ENCODE measurements at regions not wholly inside any gene's neighbourhood (a gene's known extent, or its start where the extent isn't known, plus 50 kb on each side); places are given as distances from the start of the nearest gene placed in this dataset.
A peak's percentile ranks its signal among the peaks of the same experiment; 100 is the strongest.

DNA sequence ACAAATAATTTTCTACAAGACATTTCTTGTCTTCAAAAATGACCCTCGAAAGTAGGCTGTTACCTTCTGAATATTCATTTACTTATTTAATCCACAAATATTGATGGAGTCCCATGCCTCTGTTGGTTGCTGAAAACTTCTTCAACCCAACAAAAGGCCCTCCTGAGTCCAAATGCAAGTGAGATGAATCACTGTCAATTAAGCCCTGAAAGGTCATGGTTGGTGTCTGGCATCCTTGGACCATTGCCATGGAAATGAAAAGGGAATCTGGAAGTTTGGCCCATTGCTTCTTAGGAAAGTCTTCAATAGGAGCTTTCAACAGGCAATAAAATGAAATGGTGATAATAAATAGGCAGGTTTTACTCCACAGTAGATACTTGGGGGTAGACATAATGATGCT lies 364.7 kb upstream of the DYNLRB2 start:
- DNase-seq (ENCODE audit: low spot score) = no peak

- no peak for DNase-seq (ENCODE audit: low spot score)
These were observed 365.8 kb upstream of the DYNLRB2 start for GRCh38 chr16:80175011-80175410.

DNA sequence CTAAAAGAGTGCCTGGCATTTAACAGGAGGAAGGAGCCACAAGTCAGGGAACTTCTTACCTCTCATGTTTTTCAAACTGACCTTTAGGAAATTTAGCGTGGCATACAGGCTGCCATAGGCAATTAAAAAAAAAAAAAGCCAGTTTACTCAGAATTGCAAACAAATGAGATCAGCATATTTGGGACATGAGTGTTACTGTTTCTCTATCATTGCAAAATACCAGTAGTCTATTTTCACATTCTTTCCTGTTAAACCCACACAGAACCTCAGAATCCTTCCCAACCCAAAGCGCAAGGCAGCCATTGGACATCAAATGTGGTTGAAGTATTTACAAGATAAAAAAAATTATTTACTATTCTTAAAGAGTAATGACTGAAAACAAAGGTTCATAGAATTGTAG lies 366.4 kb upstream of the DYNLRB2 start:
- peak; percentile 20 for DNase-seq (ENCODE audit: low spot score)

GRCh38 chr16:80171746-80172145 lies 369.0 kb upstream of the DYNLRB2 start:
- no peak for DNase-seq (ENCODE audit: low spot score)

- DNase-seq (ENCODE audit: low spot score) = no peak
These were observed 369.6 kb upstream of the DYNLRB2 start for GRCh38 chr16:80171199-80171598.

GRCh38 chr16:80167657-80168390 lies 373.0 kb upstream of the DYNLRB2 start:
- peak; percentile 38 for DNase-seq (ENCODE audit: low spot score)

GRCh38 chr16:80166082-80166481 lies 374.7 kb upstream of the DYNLRB2 start:
- DNase-seq (ENCODE audit: low spot score) = no peak

- no peak for DNase-seq (ENCODE audit: low spot score)
These were observed 375.7 kb upstream of the DYNLRB2 start for GRCh38 chr16:80164966-80165550.

- no peak for DNase-seq (ENCODE audit: low spot score)
These were observed 377.5 kb upstream of the DYNLRB2 start for GRCh38 chr16:80163339-80163738.

DNA sequence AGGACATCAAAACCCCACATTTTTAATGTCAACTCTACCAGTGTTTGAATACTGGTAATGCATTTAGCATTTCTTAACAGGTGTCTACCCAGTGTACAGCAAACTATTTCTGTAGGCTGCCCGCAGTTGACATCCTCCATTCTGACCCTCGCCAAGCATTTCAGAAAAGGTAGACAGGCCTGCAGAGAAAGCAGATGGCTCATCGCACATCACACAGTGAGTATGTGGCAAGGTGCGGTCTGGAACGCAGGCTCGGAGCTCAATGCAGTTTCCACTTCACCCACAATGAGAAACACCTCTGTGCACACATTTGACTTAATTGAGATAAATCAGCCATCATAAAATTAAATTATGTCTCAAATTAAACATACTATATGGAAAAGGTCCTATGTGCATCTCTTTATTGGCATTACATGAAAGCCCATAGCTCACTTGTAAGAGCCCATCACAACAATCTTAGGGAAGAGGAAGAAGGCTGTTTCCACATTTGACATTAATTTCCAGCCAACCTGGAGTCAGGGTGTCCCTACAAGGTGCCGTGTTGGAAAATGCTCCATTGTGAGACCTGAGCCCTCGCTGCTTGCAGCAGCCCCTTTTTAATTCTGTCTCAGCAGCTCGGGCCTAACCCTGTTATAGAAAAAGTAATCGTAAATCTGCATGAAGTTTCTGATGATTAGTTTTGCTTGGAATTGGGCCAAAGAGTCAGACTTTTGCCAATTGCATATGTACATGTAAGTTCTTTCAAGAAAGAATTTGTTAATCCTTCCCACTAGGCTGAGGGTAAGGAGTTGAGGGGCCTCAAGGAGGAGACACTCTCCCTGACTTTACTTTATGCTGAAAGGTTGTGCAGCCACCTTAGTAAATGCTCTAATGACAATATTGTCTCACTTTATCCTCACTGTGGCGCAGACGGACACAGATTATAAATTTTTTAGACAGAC lies 378.7 kb upstream of the DYNLRB2 start:
- no peak for DNase-seq (ENCODE audit: low spot score)

DNA sequence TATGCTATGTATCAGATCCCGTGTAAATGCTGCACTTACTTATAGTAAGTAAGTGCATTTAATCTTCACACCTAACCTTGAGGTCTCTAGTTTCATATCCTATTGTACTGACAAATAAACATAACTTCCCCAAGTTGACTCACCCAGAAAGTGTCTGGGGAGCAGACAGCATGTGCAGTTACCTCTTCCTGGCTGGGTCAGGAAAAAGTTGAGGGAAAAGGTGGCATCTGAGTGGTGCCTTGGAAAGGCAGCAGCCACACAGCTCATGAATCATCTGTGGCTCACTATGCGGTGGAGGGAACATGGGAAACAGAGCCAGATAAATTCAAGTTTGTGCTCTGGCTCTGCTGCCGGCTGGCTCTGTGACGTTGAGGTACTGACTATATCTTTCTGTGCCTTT lies 382.0 kb upstream of the DYNLRB2 start:
- no peak for DNase-seq (ENCODE audit: low spot score)

- no peak for DNase-seq (ENCODE audit: low spot score)
These were observed 389.1 kb upstream of the DYNLRB2 start for GRCh38 chr16:80151722-80152111.

DNA sequence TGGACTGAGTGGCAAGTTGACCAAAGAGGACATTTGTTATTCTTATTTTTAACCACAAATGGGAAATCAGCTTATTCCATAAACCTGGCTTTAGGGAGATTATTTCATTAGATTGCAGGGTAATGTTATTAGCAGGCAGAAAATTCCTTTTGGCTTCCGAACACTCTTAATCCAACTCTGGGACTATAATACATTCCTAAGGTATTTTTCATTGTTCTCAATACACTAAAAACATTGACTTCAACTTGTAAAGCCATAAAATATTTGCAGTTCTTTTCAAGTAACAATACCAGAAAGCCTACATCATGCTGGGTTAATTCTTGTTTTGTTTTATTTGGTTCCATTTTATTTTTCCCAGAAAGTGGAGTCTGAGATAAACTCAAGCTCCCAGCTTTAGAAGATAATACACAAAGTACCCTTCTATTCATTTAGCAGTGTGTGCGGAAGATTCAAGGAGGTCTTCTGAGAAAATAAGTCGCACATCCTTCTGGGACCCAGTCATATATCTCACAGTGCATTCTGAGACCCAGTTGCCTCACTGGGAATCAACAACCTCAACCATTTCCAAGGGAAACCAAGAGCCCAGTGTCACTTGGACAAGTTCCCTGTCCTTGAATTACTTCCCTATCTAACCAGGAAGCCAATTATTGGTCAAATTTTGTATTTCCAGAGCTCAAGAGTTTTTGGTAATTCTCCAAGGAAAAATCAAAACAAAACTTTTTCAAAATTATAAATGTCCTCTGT lies 389.6 kb upstream of the DYNLRB2 start:
- no peak for DNase-seq (ENCODE audit: low spot score)

DNA sequence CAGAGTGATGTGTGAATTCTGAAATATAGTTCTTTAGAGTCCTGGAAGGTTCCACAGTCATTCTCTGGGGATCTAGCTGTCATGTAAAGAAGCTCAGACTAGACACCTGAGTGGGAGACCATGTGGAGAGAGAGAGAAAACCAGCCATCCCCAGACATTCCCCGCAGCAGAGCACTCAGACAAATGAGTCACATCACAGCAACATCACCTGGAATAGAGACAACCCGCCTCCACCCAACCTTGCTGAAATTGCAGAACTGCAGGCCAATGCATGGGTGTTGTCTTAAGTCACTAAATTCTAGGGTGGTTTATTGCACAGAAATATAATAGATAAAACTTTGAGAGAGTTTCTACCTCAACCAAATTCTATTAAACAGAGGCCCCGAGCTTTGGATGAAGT lies 392.0 kb upstream of the DYNLRB2 start:
- DNase-seq (ENCODE audit: low spot score) = no peak

DNA sequence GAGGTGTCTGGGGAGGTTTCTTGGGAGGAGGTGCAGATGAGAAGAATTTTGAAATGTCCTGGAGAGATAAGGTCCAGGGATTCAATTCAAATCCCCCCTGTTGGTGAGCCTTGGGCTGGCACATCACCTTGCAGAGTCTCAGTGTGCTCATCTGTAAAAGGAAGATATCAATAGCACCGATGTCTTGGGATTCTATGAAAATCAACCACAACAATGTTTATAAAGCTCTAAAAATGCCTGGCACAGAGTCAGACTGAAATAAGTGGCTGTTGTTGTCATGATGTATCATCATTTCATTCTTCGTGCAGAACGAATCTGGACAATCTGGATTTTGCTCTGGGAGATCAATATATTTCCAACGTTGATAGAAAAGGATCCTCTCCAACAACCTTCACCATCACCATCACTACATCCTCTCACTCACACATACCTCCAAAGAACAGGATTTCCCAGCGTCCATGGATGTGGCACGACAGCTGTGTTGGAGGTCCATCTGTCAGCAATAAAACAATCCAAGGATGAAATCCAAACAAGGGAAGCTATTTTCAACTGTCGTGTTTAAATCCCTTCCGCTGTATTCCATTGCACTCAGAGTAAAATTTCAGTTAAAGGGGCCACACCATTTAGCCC lies 393.7 kb upstream of the DYNLRB2 start:
- DNase-seq (ENCODE audit: low spot score) = no peak

- peak; percentile 5 for DNase-seq (ENCODE audit: low spot score)
These were observed 396.6 kb upstream of the DYNLRB2 start for GRCh38 chr16:80144191-80144590.

DNA sequence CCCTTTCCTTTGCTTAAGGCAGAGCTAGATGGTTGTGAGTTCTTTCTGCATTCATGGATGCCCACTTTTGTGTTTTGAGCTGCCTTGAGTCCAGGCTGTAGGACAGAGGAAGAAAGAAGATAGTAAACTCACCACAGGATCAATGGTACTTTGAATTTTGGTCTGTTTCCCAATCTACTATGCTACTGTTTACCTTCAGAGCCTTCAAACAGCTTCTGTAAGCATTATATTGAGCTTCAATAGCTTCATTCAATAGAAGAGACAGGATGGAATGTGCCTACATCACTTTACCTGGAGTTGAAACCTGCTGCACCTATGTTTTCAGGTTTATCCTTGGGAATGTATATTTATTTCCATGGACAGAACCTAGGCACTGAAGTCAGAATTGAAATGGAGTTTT lies 397.9 kb upstream of the DYNLRB2 start:
- no peak for DNase-seq (ENCODE audit: low spot score)

DNA sequence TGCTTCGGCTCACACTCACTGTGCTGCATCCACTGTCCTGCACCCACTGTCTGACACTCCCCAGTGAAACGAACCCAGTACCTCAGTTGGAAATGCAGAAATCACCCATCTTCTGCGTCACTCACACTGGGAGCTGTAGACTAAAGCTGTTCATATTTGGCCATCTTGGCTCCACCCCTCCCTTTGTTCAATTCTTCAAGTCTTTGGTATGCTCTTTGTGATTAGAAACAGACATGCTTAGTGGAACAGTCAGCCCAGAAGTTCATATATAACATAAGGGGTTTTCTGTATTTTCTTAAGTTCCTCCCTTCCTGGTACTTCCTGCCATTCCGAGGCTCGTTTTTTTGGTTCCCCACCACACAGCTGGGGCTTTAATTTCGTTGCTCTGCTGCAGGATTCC lies 398.5 kb upstream of the DYNLRB2 start:
- DNase-seq (ENCODE audit: low spot score) = no peak

GRCh38 chr16:80129791-80130190 lies 411.0 kb upstream of the DYNLRB2 start:
- DNase-seq (ENCODE audit: low spot score) = no peak

DNA sequence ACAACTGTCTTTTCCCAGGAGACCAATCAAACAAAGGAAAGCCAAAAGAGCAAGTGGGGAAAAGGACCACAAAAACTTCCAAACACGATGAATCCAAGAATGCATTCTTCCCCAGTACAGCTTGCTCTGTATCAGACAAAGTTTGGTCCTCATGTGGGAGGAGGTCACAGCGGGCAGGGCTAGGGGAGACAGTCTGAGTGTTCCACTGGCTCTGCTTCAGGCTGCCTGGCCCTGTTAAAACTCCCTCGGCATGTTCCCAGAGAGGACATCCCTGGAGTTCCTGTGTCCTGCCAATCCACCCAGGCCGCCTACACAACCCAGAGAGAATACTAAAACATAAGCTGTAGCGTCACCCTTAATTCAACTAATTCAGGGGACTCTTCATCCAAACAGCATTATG lies 415.1 kb upstream of the DYNLRB2 start:
- DNase-seq (ENCODE audit: low spot score) = no peak

- DNase-seq (ENCODE audit: low spot score) = no peak
These were observed 417.6 kb upstream of the DYNLRB2 start for GRCh38 chr16:80123189-80123588.

DNA sequence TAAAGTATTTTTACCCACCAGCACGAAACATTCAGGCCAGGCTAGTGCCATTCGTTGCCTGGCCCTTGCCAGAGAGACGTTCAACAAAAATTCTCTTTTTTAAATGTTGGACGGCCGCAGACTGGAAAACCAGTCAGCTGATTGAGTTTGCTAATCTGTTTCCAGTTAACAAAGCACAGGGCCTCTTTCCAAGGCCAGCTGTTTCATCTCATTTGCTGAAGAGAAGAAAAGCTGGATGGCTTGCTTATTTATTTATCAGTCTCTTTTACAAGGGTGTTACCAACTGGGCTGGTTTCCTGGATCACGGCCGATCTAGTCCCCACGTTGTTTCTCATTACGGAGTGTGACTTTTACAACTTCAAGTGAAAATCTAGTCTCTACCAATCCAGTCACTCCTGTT lies 418.7 kb upstream of the DYNLRB2 start:
- no peak for DNase-seq (ENCODE audit: low spot score)
